Neuronal stem cell (in vitro differentiated cells): ENCODE measurements at regions not wholly inside any gene's neighbourhood (a gene's known extent, or its start where the extent isn't known, plus 50 kb on each side); places are given as distances from the start of the nearest gene placed in this dataset.
A peak's percentile ranks its signal among the peaks of the same experiment; 100 is the strongest.

Experiments
- DNase-seq: peaks from one replicate; pipeline ENCODE4 v3.0.0-alpha.2; 2013; ENCODE audit warnings: low spot score
- H2AFZ ChIP-seq: one replicate; pipeline ENCODE4 v1.6.1; 2013; ENCODE audit warnings: mild to moderate bottlenecking, low read length, inconsistent platforms
- H2AK5ac ChIP-seq: 2 replicates; pipeline ENCODE4 v1.6.1; 2013; ENCODE audit warnings: low read depth, mild to moderate bottlenecking, inconsistent platforms, low read length, moderate library complexity, mixed read lengths
- H2BK120ac ChIP-seq: 2 replicates; pipeline ENCODE4 v1.6.1; 2013; ENCODE audit warnings: low read depth, mild to moderate bottlenecking, inconsistent platforms, low read length, moderate library complexity, mixed read lengths
- H2BK12ac ChIP-seq: one replicate; pipeline ENCODE4 v1.6.1; 2013; ENCODE audit warnings: low read length, inconsistent platforms
- H2BK15ac ChIP-seq: 2 replicates; pipeline ENCODE4 v1.6.1; 2013; ENCODE audit warnings: mild to moderate bottlenecking, low read length, inconsistent platforms, mixed read lengths
- H2BK5ac ChIP-seq: one replicate; pipeline ENCODE4 v1.6.1; 2013; ENCODE audit warnings: inconsistent platforms, mild to moderate bottlenecking, low read length, moderate library complexity
- H3K14ac ChIP-seq: one replicate; pipeline ENCODE4 v1.6.1; 2013; ENCODE audit warnings: low read length, inconsistent platforms
- H3K18ac ChIP-seq: 2 replicates; pipeline ENCODE4 v1.6.1; 2013; ENCODE audit warnings: low read length, inconsistent platforms
- H3K23ac ChIP-seq: 2 replicates; pipeline ENCODE4 v1.6.1; 2013; ENCODE audit warnings: low read depth, mild to moderate bottlenecking, mixed read lengths, low read length, inconsistent platforms; ENCODE audit not compliant: poor library complexity
- H3K27ac ChIP-seq: replicated peaks from 3 replicates; pipeline ENCODE4 v1.5.1; 2013; ENCODE audit warnings: low read length, inconsistent platforms
- H3K27me3 ChIP-seq, 3 experiments: 2 replicates each; pipeline ENCODE4 v1.6.1; 2013; ENCODE audit warnings: low read length in 3 of 3, mild to moderate bottlenecking in 2 of 3, inconsistent platforms in 1 of 3, low read depth in 1 of 3, mixed read lengths in 1 of 3, moderate library complexity in 1 of 3; ENCODE audit not compliant: control insufficient read depth in 3 of 3, insufficient read depth in 3 of 3
- H3K36me3 ChIP-seq, 2 donors: replicated peaks in 1 of 2; 2 replicates each; pipeline ENCODE4 v1.6.1; 2013; ENCODE audit warnings: low read length in 2 of 2; ENCODE audit not compliant: control insufficient read depth in 2 of 2, insufficient read depth in 2 of 2
- H3K4ac ChIP-seq: 2 replicates; pipeline ENCODE4 v1.6.1; 2013; ENCODE audit warnings: inconsistent platforms, mild to moderate bottlenecking, low read length, moderate library complexity
- H3K4me1 ChIP-seq, 2 donors: 1 replicate in 1 of 2; 2 replicates in 1 of 2; pipeline ENCODE4 v1.6.1; 2013; ENCODE audit warnings: low read length in 2 of 2, low read depth in 1 of 2; ENCODE audit not compliant: control insufficient read depth in 2 of 2, insufficient read depth in 1 of 2
- H3K4me2 ChIP-seq: one replicate; pipeline ENCODE4 v1.6.1; 2013; ENCODE audit warnings: mild to moderate bottlenecking, low read length, inconsistent platforms; ENCODE audit not compliant: insufficient read depth, poor library complexity, severe bottlenecking
- H3K4me3 ChIP-seq, 2 donors: 2 replicates each; pipeline ENCODE4 v1.5.1; 2013; ENCODE audit warnings: low read length in 2 of 2, mild to moderate bottlenecking in 2 of 2, inconsistent platforms in 1 of 2, moderate library complexity in 1 of 2
- H3K79me1 ChIP-seq: one replicate; pipeline ENCODE4 v1.6.1; 2013; ENCODE audit warnings: low read depth, mild to moderate bottlenecking, inconsistent platforms, low read length, moderate library complexity
- H3K9ac ChIP-seq: one replicate; pipeline ENCODE4 v1.6.1; 2013; ENCODE audit warnings: mild to moderate bottlenecking, low read depth, low read length, inconsistent platforms; ENCODE audit not compliant: poor library complexity
- H3K9me3 ChIP-seq, 2 donors: replicated peaks in 1 of 2; 2 replicates each; pipeline versions ENCODE3 to v1.6.1; 2013; ENCODE audit warnings: low read length in 2 of 2, mild to moderate bottlenecking in 2 of 2, inconsistent platforms in 1 of 2, low read depth in 1 of 2, mixed read lengths in 1 of 2, moderate library complexity in 1 of 2; ENCODE audit not compliant: control insufficient read depth in 2 of 2, insufficient read depth in 1 of 2
- H4K8ac ChIP-seq: one replicate; pipeline ENCODE4 v1.6.1; 2013; ENCODE audit warnings: low read depth, mild to moderate bottlenecking, inconsistent platforms, low read length, moderate library complexity
- H4K91ac ChIP-seq: one replicate; pipeline ENCODE4 v1.6.1; 2013; ENCODE audit warnings: low read length, low read depth, mild to moderate bottlenecking, inconsistent platforms; ENCODE audit not compliant: poor library complexity
- WGBS, 2 donors: extraction: QIAGEN DNeasy Blood & Tissue Kit; methylation state at CpG; one replicate each; pipeline ENCODE4 v1.1.7; 2013; ENCODE audit warnings: missing lambda C conversion rate in 2 of 2, mixed read lengths in 1 of 2; ENCODE audit not compliant: insufficient read length in 2 of 2, insufficient replicate concordance in 1 of 2; ENCODE audit errors: extremely low coverage in 2 of 2; 5-methylcytosine and 5-hydroxymethylcytosine counted together

GRCh38 chr13:76189882-76190519, 553.9 kb downstream of the LMO7 start:
- Histone ChIP-seq H3K9me3 (no peaks in the 10 kb centered on the region), H2BK12ac (no peak overlapping the region), H3K79me1 (no peaks in the 10 kb centered on the region), H4K8ac (no peak overlapping the region), H3K18ac (no peak overlapping the region), H2BK15ac (no peak overlapping the region), H4K91ac (no peak overlapping the region), H3K23ac (no peak overlapping the region), H2BK5ac (no peak overlapping the region), H3K14ac (no peak overlapping the region), H2AK5ac (no peak overlapping the region), H3K4me3 (no peak overlapping the region), H3K9ac (no peak overlapping the region), H2BK120ac (no peak overlapping the region), H3K4me1 (no peaks in the 10 kb centered on the region), H3K36me3 (no peaks in the 10 kb centered on the region), H3K27ac (no peak overlapping the region), H2AFZ (no peak overlapping the region), H3K4me2 (no peak overlapping the region), H3K27me3 (no peaks in the 10 kb centered on the region), H3K4ac (no peak overlapping the region)
- no CpG with 5 or more reads among the region's 48 CpGs for WGBS, 2 donors
- no peak for DNase-seq

- Histone ChIP-seq H3K79me1 (no peaks in the 10 kb centered on the region), H2BK12ac (no peak overlapping the region), H3K9ac (no peak overlapping the region), H2BK15ac (no peak overlapping the region), H3K9me3 (no peaks in the 10 kb centered on the region), H3K27me3 (no peaks in the 10 kb centered on the region), H3K18ac (no peak overlapping the region), H3K4me1 (no peaks in the 10 kb centered on the region), H3K36me3 (no peaks in the 10 kb centered on the region), H2BK5ac (no peak overlapping the region), H3K4me2 (no peak overlapping the region), H3K23ac (no peak overlapping the region), H3K4ac (no peak overlapping the region), H2BK120ac (no peak overlapping the region), H2AFZ (no peak overlapping the region), H2AK5ac (no peak overlapping the region), H4K91ac (no peak overlapping the region), H4K8ac (no peak overlapping the region), H3K14ac (no peak overlapping the region), H3K4me3 (no peak overlapping the region), H3K27ac (no peak overlapping the region)
- no peak for DNase-seq
- no CpG with 5 or more reads among the region's 5 CpGs for WGBS, 2 donors
These were observed 540.0 kb downstream of the LMO7 start for GRCh38 chr13:76175961-76176725.

- Histone ChIP-seq H3K9me3 (no peaks in the 10 kb centered on the region), H3K14ac (no peak overlapping the region), H2AFZ (no peak overlapping the region), H2BK12ac (no peak overlapping the region), H4K8ac (no peak overlapping the region), H3K27ac (no peak overlapping the region), H3K4me2 (no peak overlapping the region), H3K4me3 (no peak overlapping the region), H2BK5ac (no peak overlapping the region), H3K9ac (no peak overlapping the region), H3K18ac (no peak overlapping the region), H2BK15ac (no peak overlapping the region), H3K23ac (no peak overlapping the region), H3K79me1 (no peaks in the 10 kb centered on the region), H3K36me3 (no peaks in the 10 kb centered on the region), H2BK120ac (no peak overlapping the region), H4K91ac (no peak overlapping the region), H2AK5ac (no peak overlapping the region), H3K27me3 (no peaks in the 10 kb centered on the region), H3K4me1 (no peaks in the 10 kb centered on the region), H3K4ac (no peak overlapping the region)
- no peak for DNase-seq
- WGBS, 2 donors: no CpG with 5 or more reads among the region's 3 CpGs
These were observed 532.5 kb downstream of the LMO7 start for GRCh38 chr13:76168661-76169060.

GRCh38 chr13:76164290-76164689, 528.2 kb downstream of the LMO7 start:
- no peak overlapping the region for H3K27ac ChIP-seq
- H3K27me3 ChIP-seq: no peaks in the 10 kb centered on the region
- H3K4me2 ChIP-seq: no peak overlapping the region
- H3K4me3 ChIP-seq: no peak overlapping the region
- WGBS, 2 donors: no CpG with 5 or more reads among the region's 3 CpGs
- no peaks in the 10 kb centered on the region for H3K36me3 ChIP-seq
- no peaks in the 10 kb centered on the region for H3K9me3 ChIP-seq
- no peak overlapping the region for H3K9ac ChIP-seq
- H2BK5ac ChIP-seq: no peak overlapping the region
- H3K18ac ChIP-seq: peak overlapping the region; percentile 35
- H3K79me1 ChIP-seq: no peaks in the 10 kb centered on the region
- no peak overlapping the region for H3K23ac ChIP-seq
- H3K4ac ChIP-seq: no peak overlapping the region
- H2BK15ac ChIP-seq: no peak overlapping the region
- H3K14ac ChIP-seq: no peak overlapping the region
- no peak overlapping the region for H2BK120ac ChIP-seq
- DNase-seq: no peak
- H2AK5ac ChIP-seq: no peak overlapping the region
- H2BK12ac ChIP-seq: no peak overlapping the region
- no peak overlapping the region for H4K91ac ChIP-seq
- no peak overlapping the region for H2AFZ ChIP-seq
- no peak overlapping the region for H4K8ac ChIP-seq
- H3K4me1 ChIP-seq: no peaks in the 10 kb centered on the region
